Mesothelial cell of epicardium (in vitro differentiated cells): ENCODE measurements at regions not wholly inside any gene's neighbourhood (a gene's known extent, or its start where the extent isn't known, plus 50 kb on each side); places are given as distances from the start of the nearest gene placed in this dataset.

Experiments
- DNase-seq, 2 experiments: peaks; one replicate each; pipeline ENCODE4 v3.0.0; 2021; ENCODE audit warnings: low spot score in 2 of 2; ENCODE audit not compliant: unreplicated experiment in 2 of 2
- H3K27ac Mint-ChIP-seq: 2 replicates; pipeline ENCODE4 v1.8.0; 2021; ENCODE audit warnings: mixed read lengths
- H3K27me3 Mint-ChIP-seq: 2 replicates; pipeline ENCODE4 v1.8.0; 2021; ENCODE audit warnings: low read depth, mixed read lengths
- H3K36me3 Mint-ChIP-seq: 2 replicates; pipeline ENCODE4 v1.8.0; 2021; ENCODE audit warnings: mixed read lengths
- H3K4me1 Mint-ChIP-seq: 2 replicates; pipeline ENCODE4 v1.8.0; 2021; ENCODE audit warnings: mixed read lengths
- H3K4me3 Mint-ChIP-seq: 2 replicates; pipeline ENCODE4 v1.8.0; 2021; ENCODE audit warnings: mild to moderate bottlenecking, moderate library complexity, mixed read lengths
- H3K9me3 Mint-ChIP-seq: 2 replicates; pipeline ENCODE4 v1.8.0; 2021; ENCODE audit warnings: mixed read lengths
- CTCF ChIP-seq: fragments of 200-600 bp; sonication (generic); IDR thresholded peaks from one replicate; pipeline ENCODE4 v1.5.0; 2021; ENCODE audit warnings: antibody characterized with exemption; ENCODE audit not compliant: unreplicated experiment

GRCh38 chr14:34195964-34196363 is 245.1 kb upstream of the EGLN3 start:
- no peak for DNase-seq
- Mint-ChIP-seq H3K27ac (no peak overlapping the region), H3K4me3 (no peak overlapping the region), H3K4me1 (no peaks in the 10 kb centered on the region), H3K27me3 (no peaks in the 10 kb centered on the region), H3K36me3 (no peaks in the 10 kb centered on the region), H3K9me3 (peaks cover 4% of the 10 kb centered on the region)
- no peak for TF ChIP-seq CTCF

GRCh38 chr14:34190717-34191116 is 239.8 kb upstream of the EGLN3 start:
- Mint-ChIP-seq H3K27me3 (peaks cover 2% of the 10 kb centered on the region), H3K9me3 (peaks cover 4% of the 10 kb centered on the region), H3K4me1 (no peaks in the 10 kb centered on the region), H3K4me3 (no peak overlapping the region), H3K36me3 (no peaks in the 10 kb centered on the region), H3K27ac (no peak overlapping the region)
- no peak for TF ChIP-seq CTCF
- no peak for DNase-seq

- H3K9me3 Mint-ChIP-seq = peaks cover 4% of the 10 kb centered on the region
- H3K4me1 Mint-ChIP-seq = no peaks in the 10 kb centered on the region
- TF ChIP-seq CTCF = no peak
- peaks cover 2% of the 10 kb centered on the region for H3K27me3 Mint-ChIP-seq
- no peak overlapping the region for H3K27ac Mint-ChIP-seq
- H3K36me3 Mint-ChIP-seq = no peaks in the 10 kb centered on the region
- no peak overlapping the region for H3K4me3 Mint-ChIP-seq
- no peak for DNase-seq
These were observed 239.0 kb upstream of the EGLN3 start for GRCh38 chr14:34189866-34190265.

- no peak for DNase-seq
- peaks cover 4% of the 10 kb centered on the region for H3K27me3 Mint-ChIP-seq
- H3K27ac Mint-ChIP-seq = no peak overlapping the region
- no peaks in the 10 kb centered on the region for H3K9me3 Mint-ChIP-seq
- H3K4me3 Mint-ChIP-seq = no peak overlapping the region
- no peaks in the 10 kb centered on the region for H3K36me3 Mint-ChIP-seq
- no peak for TF ChIP-seq CTCF
- peaks cover 4% of the 10 kb centered on the region for H3K4me1 Mint-ChIP-seq
These were observed 236.7 kb upstream of the EGLN3 start for GRCh38 chr14:34187519-34188044.

GRCh38 chr14:34187061-34187460 is 236.2 kb upstream of the EGLN3 start:
- DNase-seq = no peak
- no peak for TF ChIP-seq CTCF
- Mint-ChIP-seq H3K4me1 (peaks cover 4% of the 10 kb centered on the region), H3K36me3 (no peaks in the 10 kb centered on the region), H3K9me3 (no peaks in the 10 kb centered on the region), H3K27me3 (peaks cover 10% of the 10 kb centered on the region), H3K4me3 (no peak overlapping the region), H3K27ac (no peak overlapping the region)

- H3K9me3 Mint-ChIP-seq = no peaks in the 10 kb centered on the region
- no peaks in the 10 kb centered on the region for H3K36me3 Mint-ChIP-seq
- TF ChIP-seq CTCF = no peak
- no peak overlapping the region for H3K27ac Mint-ChIP-seq
- H3K27me3 Mint-ChIP-seq = peaks cover 14% of the 10 kb centered on the region
- H3K4me1 Mint-ChIP-seq = peaks cover 28% of the 10 kb centered on the region
- no peak for DNase-seq
- no peak overlapping the region for H3K4me3 Mint-ChIP-seq
These were observed 233.3 kb upstream of the EGLN3 start for GRCh38 chr14:34184126-34184525.
